HL-60/S4 (cell line): ENCODE measurements at regions not wholly inside any gene's neighbourhood (a gene's known extent, or its start where the extent isn't known, plus 50 kb on each side); places are given as distances from the start of the nearest gene placed in this dataset.
"Not testable (repeated sequence)": the region's sequence is repeated elsewhere in the genome, so short reads cannot be mapped to it uniquely, and the experiment has no call there.

ENCODE experiments used
- in situ Hi-C: fragments of 300-500 bp; cut with MboI; formaldehyde crosslinking; loops from 2 replicates; pipeline ENCODE4 v1.14.3; 2022; ENCODE audit warnings: low sequenced_read_pairs

- in situ Hi-C loops = no loop called here
Measured at GRCh38 chr12:85424581-85425348, 144.7 kb downstream of the ALX1 start.

- in situ Hi-C loops = no loop called here
Measured at GRCh38 chr12:85425349-85425612, 145.3 kb downstream of the ALX1 start.

DNA sequence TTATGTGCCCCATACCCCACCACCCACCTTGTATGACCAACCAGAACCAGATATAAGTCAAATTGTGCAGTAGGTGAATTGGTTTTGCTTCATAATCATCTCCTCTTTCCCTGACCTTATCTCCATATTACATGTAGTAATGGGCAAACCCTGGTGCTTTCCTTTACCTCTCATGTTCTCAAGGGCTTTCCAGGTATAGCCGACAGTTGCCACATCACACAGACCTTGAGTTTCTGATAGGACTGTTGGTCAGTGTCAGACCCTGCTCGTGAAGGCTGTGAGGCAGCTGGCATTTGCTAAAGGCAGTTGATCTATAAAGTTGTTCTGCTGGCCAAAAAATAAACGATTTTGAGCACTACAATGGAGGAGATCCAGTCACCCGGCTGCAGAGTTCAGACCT is 145.9 kb downstream of the ALX1 start:
- in situ Hi-C loops = no loop called here

- in situ Hi-C loops = not testable (repeated sequence)
Measured at GRCh38 chr12:85433148-85433547, 153.1 kb downstream of the ALX1 start.

GRCh38 chr12:85440271-85440670 is 160.3 kb downstream of the ALX1 start:
- in situ Hi-C loops = no loop called here

GRCh38 chr12:85441025-85441424 is 161.0 kb downstream of the ALX1 start:
- in situ Hi-C loops = no loop called here

DNA sequence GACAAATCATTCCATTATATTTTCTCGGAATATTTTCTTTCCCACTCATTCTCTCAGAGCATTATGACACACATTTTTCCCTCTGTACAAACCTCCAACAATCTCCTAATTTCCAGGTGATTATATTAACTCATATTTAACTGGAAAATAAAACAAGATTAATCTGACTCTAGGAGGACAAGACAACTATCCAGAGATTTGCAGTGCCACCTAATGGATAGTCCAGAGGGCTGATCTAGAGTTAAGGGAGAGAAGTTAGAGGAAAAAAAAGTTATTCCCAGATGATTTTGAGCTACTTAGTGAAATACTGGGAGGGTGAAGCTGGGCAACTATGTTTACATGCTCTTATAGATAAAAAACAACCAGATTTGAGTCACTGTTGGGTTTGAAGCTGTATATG is 161.7 kb downstream of the ALX1 start:
- in situ Hi-C loops = no loop called here

- in situ Hi-C loops = no loop called here
Measured at GRCh38 chr12:85445060-85445938, 165.3 kb downstream of the ALX1 start.

DNA sequence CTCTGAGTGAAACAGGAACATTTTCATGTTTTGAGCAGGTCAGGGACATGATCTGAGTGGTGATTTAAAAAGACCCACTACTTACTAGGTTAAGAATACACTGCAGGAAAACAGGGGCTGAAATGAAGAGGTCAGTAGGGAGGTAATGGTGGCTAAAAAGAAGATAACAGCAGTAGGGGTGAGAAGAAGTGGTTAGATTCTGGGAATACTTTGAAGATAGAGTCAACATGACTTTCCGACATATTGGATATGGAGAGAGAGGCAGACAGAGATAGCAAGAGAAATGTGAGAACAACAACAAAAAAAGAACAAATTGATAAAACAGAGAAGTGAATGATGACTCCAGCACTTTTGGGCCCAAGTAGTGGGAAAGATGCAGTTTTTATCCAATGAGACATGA is 168.0 kb downstream of the ALX1 start:
- in situ Hi-C loops = no loop called here

GRCh38 chr12:85448548-85449139 is 168.6 kb downstream of the ALX1 start:
- in situ Hi-C loops = no loop called here

- in situ Hi-C loops = no loop called here
Measured at GRCh38 chr12:85457016-85457415, 177.0 kb downstream of the ALX1 start.

- in situ Hi-C loops = no loop called here
Measured at GRCh38 chr12:85461127-85461526, 181.1 kb downstream of the ALX1 start.

DNA sequence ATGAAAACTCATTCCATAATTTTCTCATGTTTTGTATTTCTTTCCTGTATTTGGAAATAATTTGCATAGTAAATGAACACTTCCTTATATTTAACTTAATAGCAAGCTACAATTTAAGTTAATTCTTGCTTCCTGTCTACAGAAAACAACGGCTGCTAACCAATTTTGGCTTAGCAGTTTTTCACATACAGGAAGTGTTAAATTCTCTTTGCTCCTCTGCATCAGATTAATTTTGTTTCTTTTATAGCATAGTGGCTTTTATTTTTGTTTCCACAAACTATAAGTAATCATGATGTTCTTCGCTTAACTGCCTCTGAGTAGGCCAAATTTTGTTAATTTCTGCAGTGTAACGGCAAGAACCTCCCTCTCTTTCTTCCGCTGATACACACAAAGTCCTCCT is 182.9 kb downstream of the ALX1 start:
- in situ Hi-C loops = no loop called here

DNA sequence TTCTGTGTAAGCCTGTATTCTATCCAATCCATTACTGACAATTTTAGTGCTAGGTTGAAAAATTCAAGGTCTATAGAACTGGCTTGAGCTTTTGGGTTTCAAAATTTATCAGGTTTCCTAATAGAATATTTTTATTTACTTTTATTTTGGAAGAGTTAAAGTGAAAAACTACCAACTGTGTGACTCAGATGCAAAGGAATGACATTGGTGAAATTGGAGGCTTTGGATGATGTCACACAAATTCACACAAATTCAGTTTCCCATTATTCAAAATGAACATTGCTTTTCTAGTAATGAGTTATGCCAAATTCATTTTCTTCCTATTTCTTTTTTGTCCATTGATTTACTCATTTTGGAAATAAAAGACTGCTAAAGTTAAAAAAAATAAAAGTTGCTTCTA is 186.9 kb downstream of the ALX1 start:
- in situ Hi-C loops = no loop called here

DNA sequence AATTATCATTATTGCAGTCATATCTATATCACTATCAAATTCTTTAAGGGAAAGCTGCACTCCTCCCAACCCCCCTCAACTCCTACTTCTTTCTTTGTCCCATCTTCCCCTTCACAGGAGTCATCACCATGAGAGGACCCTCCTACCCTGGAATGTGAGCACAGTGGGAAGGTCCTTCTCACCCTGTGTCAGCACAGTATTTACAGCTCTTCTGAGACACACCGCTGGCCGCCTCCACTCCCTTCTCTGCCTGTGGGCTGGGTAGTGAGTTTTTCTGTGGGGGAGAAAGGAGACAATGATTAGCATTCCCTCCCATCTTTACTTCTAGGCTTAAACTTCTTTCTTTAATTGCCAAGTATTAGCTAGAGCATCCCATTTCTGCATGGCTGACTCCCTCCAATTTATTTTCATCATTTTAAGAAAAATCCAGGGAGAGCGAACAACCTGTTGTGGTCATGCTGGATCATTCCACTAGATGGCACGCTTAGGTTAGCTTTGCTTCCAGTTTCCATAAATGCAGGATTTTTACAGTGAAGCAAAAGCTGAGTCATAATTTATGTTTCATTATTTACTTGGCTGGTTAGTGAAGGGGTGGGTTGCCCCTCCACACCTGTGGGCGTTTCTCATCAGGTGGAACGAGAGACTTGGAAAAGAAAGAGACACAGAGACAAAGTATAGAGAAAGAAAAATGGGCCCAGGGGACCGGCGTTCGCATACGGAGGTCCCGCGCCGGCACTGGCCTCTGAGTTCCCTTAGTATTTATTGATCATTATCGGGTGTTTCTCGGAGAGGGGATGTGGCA is 188.5 kb downstream of the ALX1 start:
- in situ Hi-C loops = no loop called here

- in situ Hi-C loops = loop anchor here (10.0 kb wide), 1 partner anchor 395 kb away; no protein-coding TSS in a partner anchor
Measured at GRCh38 chr12:85469158-85470086, 189.4 kb downstream of the ALX1 start.

GRCh38 chr12:85475277-85475676 is 195.3 kb downstream of the ALX1 start:
- in situ Hi-C loops = loop anchor here (10.0 kb wide), 1 partner anchor 390 kb away; no protein-coding TSS in a partner anchor

GRCh38 chr12:85476756-85477155 is 196.7 kb downstream of the ALX1 start:
- in situ Hi-C loops = loop anchor here (10.0 kb wide), 1 partner anchor 388 kb away; no protein-coding TSS in a partner anchor

- in situ Hi-C loops = no loop called here
Measured at GRCh38 chr12:85484387-85484786, 204.4 kb downstream of the ALX1 start.

DNA sequence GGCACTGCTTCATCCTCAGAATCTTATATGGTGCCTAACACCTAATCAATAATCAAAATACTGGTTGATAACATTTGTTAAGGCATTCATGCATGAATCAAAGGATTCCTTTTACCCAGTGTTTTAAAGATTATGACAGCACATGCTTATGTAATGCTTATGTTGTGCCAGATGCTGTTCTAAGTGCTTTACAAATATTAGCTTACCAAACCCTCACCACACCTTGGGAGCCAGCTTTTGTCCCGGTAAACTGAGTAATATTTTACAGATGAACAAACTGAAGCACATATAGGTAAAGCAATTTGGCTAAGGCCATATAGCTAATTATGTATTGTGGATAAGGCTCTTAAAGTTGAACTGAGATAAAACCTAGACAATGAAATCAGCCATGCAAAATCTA is 209.2 kb downstream of the ALX1 start:
- in situ Hi-C loops = no loop called here
